ENCODE measurements at regions not wholly inside any gene's neighbourhood (a gene's known extent, or its start where the extent isn't known, plus 50 kb on each side); places are given as distances from the start of the nearest gene placed in this dataset.

DNA sequence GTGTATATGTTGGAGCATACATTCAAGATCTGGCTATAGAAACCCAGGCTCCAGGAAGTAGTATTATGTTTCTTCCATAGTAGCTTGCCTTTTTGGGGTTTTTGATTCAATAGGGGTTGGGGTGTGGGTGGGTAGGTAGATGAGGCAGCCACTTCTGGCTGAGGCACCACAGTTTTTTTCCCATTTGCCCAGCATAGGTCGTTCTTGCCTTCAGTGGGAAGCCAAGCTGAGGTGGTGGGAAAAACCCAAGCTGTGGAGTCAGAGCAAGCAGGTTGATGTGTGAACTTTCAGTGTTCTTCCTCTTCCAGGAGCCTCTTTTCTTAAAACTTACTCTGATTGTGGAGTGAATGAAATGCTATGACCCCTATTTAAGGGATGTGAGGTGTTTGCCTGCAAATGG, 67.0 kb upstream of the RPS6KA3 start:
- Histone ChIP-seq H3K36me3 (ENCODE audit: control insufficient read depth, insufficient read depth, low read length) (no peaks in the 10 kb centered on the region), H3K27me3 (ENCODE audit: control insufficient read depth, insufficient read depth, low read length) (no peaks in the 10 kb centered on the region), H3K4me3 (ENCODE audit: low read depth, low read length) (no peak overlapping the region)
- no peak for DNase-seq (ENCODE audit: low read depth)
- POLR2A ChIA-PET = no interaction called here
- TF ChIP-seq, protein P1, sequence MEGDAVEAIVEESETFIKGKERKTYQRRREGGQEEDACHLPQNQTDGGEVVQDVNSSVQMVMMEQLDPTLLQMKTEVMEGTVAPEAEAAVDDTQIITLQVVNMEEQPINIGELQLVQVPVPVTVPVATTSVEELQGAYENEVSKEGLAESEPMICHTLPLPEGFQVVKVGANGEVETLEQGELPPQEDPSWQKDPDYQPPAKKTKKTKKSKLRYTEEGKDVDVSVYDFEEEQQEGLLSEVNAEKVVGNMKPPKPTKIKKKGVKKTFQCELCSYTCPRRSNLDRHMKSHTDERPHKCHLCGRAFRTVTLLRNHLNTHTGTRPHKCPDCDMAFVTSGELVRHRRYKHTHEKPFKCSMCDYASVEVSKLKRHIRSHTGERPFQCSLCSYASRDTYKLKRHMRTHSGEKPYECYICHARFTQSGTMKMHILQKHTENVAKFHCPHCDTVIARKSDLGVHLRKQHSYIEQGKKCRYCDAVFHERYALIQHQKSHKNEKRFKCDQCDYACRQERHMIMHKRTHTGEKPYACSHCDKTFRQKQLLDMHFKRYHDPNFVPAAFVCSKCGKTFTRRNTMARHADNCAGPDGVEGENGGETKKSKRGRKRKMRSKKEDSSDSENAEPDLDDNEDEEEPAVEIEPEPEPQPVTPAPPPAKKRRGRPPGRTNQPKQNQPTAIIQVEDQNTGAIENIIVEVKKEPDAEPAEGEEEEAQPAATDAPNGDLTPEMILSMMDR (IDR thresholded peaks at IDR 0.05; ENCODE audit: insufficient read depth, low read depth, low read length) = no peak
- CTCF ChIA-PET = interaction anchor here (1.0 kb wide), 1 partner anchor 80 kb away, joined by 3 read pairs; no protein-coding TSS in a partner anchor

DNA sequence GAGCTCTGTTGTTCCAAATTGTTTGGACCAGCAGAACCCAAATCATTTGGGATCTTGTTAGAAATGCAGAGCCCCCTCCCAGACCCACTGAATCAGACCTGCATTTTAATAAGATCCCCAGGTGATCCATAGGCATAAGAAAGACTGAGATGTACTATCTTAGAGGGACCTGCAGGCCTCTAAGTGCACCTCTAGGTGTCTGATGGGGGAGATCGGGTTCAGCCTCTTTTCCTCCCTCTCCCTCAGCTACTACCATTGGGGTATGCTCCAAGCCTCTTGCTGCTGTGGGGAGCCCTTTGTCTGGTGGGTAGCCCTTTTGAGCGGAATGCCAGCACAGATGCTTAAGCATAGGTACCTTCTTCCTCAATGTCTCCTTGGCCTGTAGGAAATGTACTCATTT, 63.8 kb upstream of the RPS6KA3 start:
- Histone ChIP-seq H3K27me3 (ENCODE audit: control insufficient read depth, insufficient read depth, low read length) (no peaks in the 10 kb centered on the region), H3K36me3 (ENCODE audit: control insufficient read depth, insufficient read depth, low read length) (no peaks in the 10 kb centered on the region), H3K4me3 (ENCODE audit: low read depth, low read length) (no peak overlapping the region)
- DNase-seq (ENCODE audit: low read depth) = no peak
- POLR2A ChIA-PET = interaction anchor here (0.7 kb wide), 1 partner anchor 175 kb away, joined by 3 read pairs; no protein-coding TSS in a partner anchor
- TF ChIP-seq, protein P1 (IDR thresholded peaks at IDR 0.05; ENCODE audit: insufficient read depth, low read depth, low read length) = no peak
- CTCF ChIA-PET = no interaction called here

DNA sequence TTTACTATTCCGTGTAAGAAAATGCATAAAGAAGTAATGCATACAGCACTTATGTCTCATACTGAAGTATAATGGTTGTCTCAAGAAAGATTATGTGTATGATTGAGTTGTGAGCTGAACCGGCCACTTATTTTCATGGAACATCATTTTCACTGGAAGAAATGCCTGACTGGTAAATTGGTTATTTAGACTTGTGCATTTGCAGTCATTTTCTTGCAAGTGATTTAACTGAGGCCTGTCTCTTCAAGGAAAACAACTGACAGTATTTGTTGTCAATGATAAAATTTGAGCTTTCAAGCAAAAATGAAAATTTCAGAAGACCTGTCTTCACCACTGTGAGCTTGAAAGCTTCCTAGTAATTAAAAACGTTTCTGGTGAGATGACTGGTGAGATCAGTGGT, 62.7 kb upstream of the RPS6KA3 start:
- TF ChIP-seq, protein P1 (IDR thresholded peaks at IDR 0.05; ENCODE audit: insufficient read depth, low read depth, low read length) = no peak
- Histone ChIP-seq H3K36me3 (ENCODE audit: control insufficient read depth, insufficient read depth, low read length) (no peaks in the 10 kb centered on the region), H3K27me3 (ENCODE audit: control insufficient read depth, insufficient read depth, low read length) (no peaks in the 10 kb centered on the region), H3K4me3 (ENCODE audit: low read depth, low read length) (no peak overlapping the region)
- CTCF ChIA-PET = no interaction called here
- POLR2A ChIA-PET = no interaction called here
- DNase-seq (ENCODE audit: low read depth) = no peak

DNA sequence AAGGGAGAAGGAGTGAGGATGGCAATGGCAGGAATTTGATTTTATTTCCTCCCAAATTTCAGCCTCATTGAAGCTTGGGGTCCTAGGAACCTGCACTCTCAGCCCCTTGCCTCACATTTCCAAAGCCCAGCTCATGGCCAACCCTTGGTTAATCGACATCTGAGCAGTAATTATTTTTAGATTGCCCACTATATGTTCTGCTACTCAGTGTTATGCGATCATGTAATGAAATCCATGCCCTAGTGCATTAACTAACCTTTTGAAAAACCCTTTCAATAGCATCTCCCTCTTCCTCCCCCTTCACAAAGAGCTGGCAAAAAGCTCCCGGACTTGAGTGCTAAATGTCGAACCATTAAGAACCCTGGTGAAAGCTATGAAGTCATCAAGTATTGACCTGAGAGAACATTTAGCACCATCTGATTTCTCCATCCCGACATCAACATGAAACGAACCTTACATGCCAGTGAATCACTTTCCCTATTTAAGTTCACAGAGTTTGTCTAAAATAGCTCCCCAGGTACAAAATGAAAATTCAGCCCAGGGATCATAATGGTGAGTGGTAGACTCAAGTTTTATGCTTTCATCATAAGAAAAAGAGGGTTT, 59.2 kb upstream of the RPS6KA3 start:
- no peak for DNase-seq (ENCODE audit: low read depth)
- TF ChIP-seq, protein P1 (IDR thresholded peaks at IDR 0.05; ENCODE audit: insufficient read depth, low read depth, low read length) = no peak
- POLR2A ChIA-PET = no interaction called here
- no peak overlapping the region for H3K4me3 ChIP-seq (ENCODE audit: low read depth, low read length)
- CTCF ChIA-PET = no interaction called here
- H3K27me3 ChIP-seq (ENCODE audit: control insufficient read depth, insufficient read depth, low read length) = no peaks in the 10 kb centered on the region
- no peaks in the 10 kb centered on the region for H3K36me3 ChIP-seq (ENCODE audit: control insufficient read depth, insufficient read depth, low read length)

DNA sequence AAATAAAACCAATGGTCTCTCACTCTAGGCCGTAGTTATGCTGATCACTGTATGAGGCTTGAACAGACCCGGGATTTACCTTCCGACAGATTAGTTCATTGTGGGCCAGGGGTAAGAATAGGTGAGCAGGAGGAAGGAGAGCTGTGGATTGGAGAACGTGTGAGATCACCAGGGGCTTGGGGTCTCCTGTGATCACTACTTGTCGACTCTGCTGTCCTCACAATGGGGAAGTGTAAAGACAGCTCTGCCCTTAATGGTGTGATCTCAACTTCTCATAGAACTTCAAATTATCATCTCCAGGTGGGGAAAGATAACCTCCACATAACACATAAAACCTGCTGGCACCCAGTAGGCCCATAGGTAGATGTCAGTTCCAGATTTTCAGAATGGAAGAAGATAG, 56.2 kb upstream of the RPS6KA3 start:
- TF ChIP-seq, protein P1 (IDR thresholded peaks at IDR 0.05; ENCODE audit: insufficient read depth, low read depth, low read length) = no peak
- DNase-seq (ENCODE audit: low read depth) = no peak
- CTCF ChIA-PET = no interaction called here
- Histone ChIP-seq H3K36me3 (ENCODE audit: control insufficient read depth, insufficient read depth, low read length) (no peaks in the 10 kb centered on the region), H3K4me3 (ENCODE audit: low read depth, low read length) (no peak overlapping the region), H3K27me3 (ENCODE audit: control insufficient read depth, insufficient read depth, low read length) (no peaks in the 10 kb centered on the region)
- POLR2A ChIA-PET = no interaction called here

Data from BJ (cell line).